Progenitor cell of endocrine pancreas (in vitro differentiated cells): ENCODE measurements at regions not wholly inside any gene's neighbourhood (a gene's known extent, or its start where the extent isn't known, plus 50 kb on each side); places are given as distances from the start of the nearest gene placed in this dataset.

Source experiments
- DNase-seq: peaks from one replicate; pipeline ENCODE4 v3.0.0; 2021; ENCODE audit warnings: low spot score; ENCODE audit not compliant: unreplicated experiment
- H3K27ac Mint-ChIP-seq: 2 replicates; pipeline ENCODE4 v1.8.0; 2021; ENCODE audit warnings: mild to moderate bottlenecking, moderate library complexity, mixed read lengths
- H3K27me3 Mint-ChIP-seq: 2 replicates; pipeline ENCODE4 v1.8.0; 2021; ENCODE audit warnings: mixed read lengths
- H3K36me3 Mint-ChIP-seq: 2 replicates; pipeline ENCODE4 v1.8.0; 2022; ENCODE audit warnings: mixed read lengths; ENCODE audit not compliant: insufficient read depth
- H3K4me1 Mint-ChIP-seq: 2 replicates; pipeline ENCODE4 v1.8.0; 2021; ENCODE audit warnings: low read depth, mixed read lengths
- H3K4me3 Mint-ChIP-seq: 2 replicates; pipeline ENCODE4 v1.8.0; 2021; ENCODE audit warnings: low read depth, mild to moderate bottlenecking, moderate library complexity, mixed read lengths
- H3K9me3 Mint-ChIP-seq: 2 replicates; pipeline ENCODE4 v1.8.0; 2021; ENCODE audit warnings: low read depth, mixed read lengths
- CTCF ChIP-seq: fragments of 200-600 bp; sonication (generic); IDR thresholded peaks from one replicate; pipeline ENCODE4 v1.5.0; 2021; ENCODE audit warnings: antibody characterized with exemption, mild to moderate bottlenecking; ENCODE audit not compliant: unreplicated experiment

- no peak overlapping the region for H3K27ac Mint-ChIP-seq
- no peak for DNase-seq
- H3K4me1 Mint-ChIP-seq: peaks cover 7% of the 10 kb centered on the region
- H3K36me3 Mint-ChIP-seq: peaks cover 1% of the 10 kb centered on the region
- no peak for TF ChIP-seq CTCF
- peaks cover 17% of the 10 kb centered on the region for H3K9me3 Mint-ChIP-seq
- H3K4me3 Mint-ChIP-seq: no peak overlapping the region
- no peaks in the 10 kb centered on the region for H3K27me3 Mint-ChIP-seq
Observed at GRCh38 chr21:28789523-28789922, 203.2 kb downstream of the LTN1 start.

GRCh38 chr21:28788030-28788429 is 204.6 kb downstream of the LTN1 start:
- no peak for TF ChIP-seq CTCF
- H3K4me3 Mint-ChIP-seq: no peak overlapping the region
- DNase-seq: no peak
- peaks cover 17% of the 10 kb centered on the region for H3K9me3 Mint-ChIP-seq
- H3K27ac Mint-ChIP-seq: no peak overlapping the region
- no peaks in the 10 kb centered on the region for H3K27me3 Mint-ChIP-seq
- peaks cover 5% of the 10 kb centered on the region for H3K4me1 Mint-ChIP-seq
- H3K36me3 Mint-ChIP-seq: peaks cover 1% of the 10 kb centered on the region

- no peak for TF ChIP-seq CTCF
- Mint-ChIP-seq H3K27ac (no peak overlapping the region), H3K27me3 (peaks cover 5% of the 10 kb centered on the region), H3K4me1 (no peaks in the 10 kb centered on the region), H3K4me3 (no peak overlapping the region), H3K36me3 (peaks cover 1% of the 10 kb centered on the region), H3K9me3 (peaks cover 17% of the 10 kb centered on the region)
- no peak for DNase-seq
Observed at GRCh38 chr21:28783641-28784185, 209.0 kb downstream of the LTN1 start.

- Mint-ChIP-seq H3K9me3 (peaks cover 10% of the 10 kb centered on the region), H3K27ac (no peak overlapping the region), H3K36me3 (peaks cover 1% of the 10 kb centered on the region), H3K27me3 (peaks cover 5% of the 10 kb centered on the region), H3K4me3 (no peak overlapping the region), H3K4me1 (no peaks in the 10 kb centered on the region)
- peak; percentile 43 for TF ChIP-seq CTCF
- DNase-seq: no peak
Observed at GRCh38 chr21:28781602-28782276, 210.9 kb downstream of the LTN1 start.

DNA sequence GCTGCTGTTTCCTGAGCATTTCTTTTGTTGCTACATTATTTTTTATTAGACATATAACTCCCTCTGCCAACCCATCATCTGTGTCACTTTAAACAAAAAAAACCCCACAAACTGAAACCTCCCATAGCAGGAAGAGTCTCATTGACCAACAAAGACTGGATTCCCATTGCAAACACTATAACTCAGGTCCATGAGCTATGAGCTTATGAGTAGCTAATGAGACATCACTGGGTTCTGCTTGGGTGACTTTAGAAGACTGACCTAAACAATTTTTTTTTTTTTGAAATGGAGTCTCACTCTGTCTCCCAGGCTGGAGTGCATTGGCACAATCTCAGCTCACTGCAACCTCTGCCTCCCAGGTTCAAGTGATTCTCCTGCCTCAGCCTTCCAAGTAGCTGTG is 212.8 kb downstream of the LTN1 start:
- Mint-ChIP-seq H3K4me1 (no peaks in the 10 kb centered on the region), H3K9me3 (peaks cover 2% of the 10 kb centered on the region), H3K4me3 (no peak overlapping the region), H3K27me3 (peaks cover 17% of the 10 kb centered on the region), H3K27ac (no peak overlapping the region), H3K36me3 (no peaks in the 10 kb centered on the region)
- DNase-seq: no peak
- no peak for TF ChIP-seq CTCF
